Liver (tissue), 3 donors: ENCODE measurements at regions not wholly inside any gene's neighbourhood (a gene's known extent, or its start where the extent isn't known, plus 50 kb on each side); places are given as distances from the start of the nearest gene placed in this dataset.

Experiments
- ATF3 ChIP-seq: IDR thresholded peaks from 2 replicates; pipeline ENCODE4 v1.6.1; 2016; ENCODE audit warnings: antibody characterized with exemption
- CTCF ChIP-seq: fragments of 150-350 bp; IDR thresholded peaks from 2 replicates; pipeline ENCODE4 v1.5.1; 2017; ENCODE audit warnings: improper control_type of control experiment, low read depth, low read length; ENCODE audit not compliant: missing input control
- EGR1 ChIP-seq, 2 donors: IDR thresholded peaks; 2 replicates each; pipeline ENCODE4 v1.6.1; 2016 to 2018; ENCODE audit warnings: antibody characterized with exemption in 2 of 2, low read depth in 2 of 2
- FOXA1 ChIP-seq: IDR thresholded peaks from 2 replicates; pipeline ENCODE4 v1.6.1; 2016; ENCODE audit warnings: antibody characterized with exemption
- GABPA ChIP-seq, 2 donors: IDR thresholded peaks in 1 of 2; conservative IDR thresholded peaks in 1 of 2; 2 replicates each; pipeline ENCODE4 v1.6.1; 2016; ENCODE audit warnings: antibody characterized with exemption in 2 of 2, mild to moderate bottlenecking in 1 of 2, moderate library complexity in 1 of 2
- JUND ChIP-seq, 2 donors: IDR thresholded peaks; 2 replicates each; pipeline ENCODE4 v1.6.1; 2016; ENCODE audit warnings: antibody characterized with exemption in 2 of 2
- MAX ChIP-seq: IDR thresholded peaks from 2 replicates; pipeline ENCODE4 v1.6.1; 2016; ENCODE audit warnings: antibody characterized with exemption
- RAD21 ChIP-seq, 2 donors: IDR thresholded peaks; 2 replicates each; pipeline ENCODE4 v1.6.1; 2016; ENCODE audit warnings: antibody characterized with exemption in 2 of 2, mild to moderate bottlenecking in 2 of 2
- REST ChIP-seq: IDR thresholded peaks from 2 replicates; pipeline ENCODE4 v1.6.1; 2016; ENCODE audit warnings: antibody characterized with exemption, mild to moderate bottlenecking
- TAF1 ChIP-seq: conservative IDR thresholded peaks from 2 replicates; pipeline ENCODE4 v1.6.1; 2016; ENCODE audit warnings: antibody characterized with exemption, mild to moderate bottlenecking
- YY1 ChIP-seq: IDR thresholded peaks from 2 replicates; pipeline ENCODE4 v1.6.1; 2016; ENCODE audit warnings: antibody characterized with exemption, mild to moderate bottlenecking
- ZBTB33 ChIP-seq: IDR thresholded peaks from 2 replicates; pipeline ENCODE4 v1.6.1; 2016; ENCODE audit warnings: antibody characterized with exemption
- donor health status: healthy.
- donor health status: healthy.

- TF ChIP-seq CTCF (no peak), JUND (IDR thresholded peaks at IDR 0.05) (no peak), MAX (no peak), TAF1 (no peak), ATF3 (no peak), GABPA (IDR thresholded peaks at IDR 0.05 in 1 of 2, conservative IDR thresholded peaks at IDR 0.05 in 1 of 2) (no peak), RAD21 (IDR thresholded peaks at IDR 0.05) (no peak), REST (no peak), YY1 (no peak), ZBTB33 (no peak), EGR1 (IDR thresholded peaks at IDR 0.05; ENCODE audit: low read depth in 2 of 2) (no peak), FOXA1 (no peak)
These were observed 1772.4 kb upstream of the CDH9 start for GRCh38 chr5:28810751-28811136.
